ENCODE measurements at regions not wholly inside any gene's neighbourhood (a gene's known extent, or its start where the extent isn't known, plus 50 kb on each side); places are given as distances from the start of the nearest gene placed in this dataset.
"Not testable (repeated sequence)": the region's sequence is repeated elsewhere in the genome, so short reads cannot be mapped to it uniquely, and the experiment has no call there.

GRCh38 chr22:11690170-11690569 lies 3837.8 kb upstream of the OR11H1 start:
- not testable (repeated sequence) for TF ChIP-seq CTCF, EP300 (IDR thresholded peaks at IDR 0.05)

All from sigmoid colon (tissue), 4 donors.